ENCODE measurements at regions not wholly inside any gene's neighbourhood (a gene's known extent, or its start where the extent isn't known, plus 50 kb on each side); places are given as distances from the start of the nearest gene placed in this dataset.
"Not testable (repeated sequence)": the region's sequence is repeated elsewhere in the genome, so short reads cannot be mapped to it uniquely, and the experiment has no call there.

DNA sequence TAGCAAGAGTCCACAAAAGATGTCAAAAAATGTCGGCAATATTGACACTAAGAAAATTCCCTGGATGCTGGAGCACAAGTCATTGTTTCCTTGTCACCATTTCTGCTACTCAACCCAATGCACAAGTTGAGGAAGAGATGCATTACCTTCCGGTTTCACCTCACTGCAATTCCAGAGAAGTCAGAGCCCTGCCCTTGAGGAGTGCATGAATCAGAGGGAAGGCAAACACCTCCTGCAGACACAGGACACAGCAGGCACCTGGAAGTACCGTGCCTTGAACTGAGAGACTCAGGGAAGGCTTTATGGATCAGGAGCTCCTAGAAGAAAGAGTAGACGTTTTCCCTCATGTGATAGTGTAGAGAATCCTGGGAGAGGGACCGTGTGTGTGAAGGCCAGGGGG lies 62.7 kb upstream of the ARL4C start:
- intact Hi-C loops (cut with DNase I; ENCODE audit: low total_unique reads), result no loop called here
- no peak overlapping the region for H3K4me3 ChIP-seq (ENCODE audit: low read depth, poor library complexity, severe bottlenecking)
- TF ChIP-seq, protein P1, sequence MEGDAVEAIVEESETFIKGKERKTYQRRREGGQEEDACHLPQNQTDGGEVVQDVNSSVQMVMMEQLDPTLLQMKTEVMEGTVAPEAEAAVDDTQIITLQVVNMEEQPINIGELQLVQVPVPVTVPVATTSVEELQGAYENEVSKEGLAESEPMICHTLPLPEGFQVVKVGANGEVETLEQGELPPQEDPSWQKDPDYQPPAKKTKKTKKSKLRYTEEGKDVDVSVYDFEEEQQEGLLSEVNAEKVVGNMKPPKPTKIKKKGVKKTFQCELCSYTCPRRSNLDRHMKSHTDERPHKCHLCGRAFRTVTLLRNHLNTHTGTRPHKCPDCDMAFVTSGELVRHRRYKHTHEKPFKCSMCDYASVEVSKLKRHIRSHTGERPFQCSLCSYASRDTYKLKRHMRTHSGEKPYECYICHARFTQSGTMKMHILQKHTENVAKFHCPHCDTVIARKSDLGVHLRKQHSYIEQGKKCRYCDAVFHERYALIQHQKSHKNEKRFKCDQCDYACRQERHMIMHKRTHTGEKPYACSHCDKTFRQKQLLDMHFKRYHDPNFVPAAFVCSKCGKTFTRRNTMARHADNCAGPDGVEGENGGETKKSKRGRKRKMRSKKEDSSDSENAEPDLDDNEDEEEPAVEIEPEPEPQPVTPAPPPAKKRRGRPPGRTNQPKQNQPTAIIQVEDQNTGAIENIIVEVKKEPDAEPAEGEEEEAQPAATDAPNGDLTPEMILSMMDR (IDR thresholded peaks at IDR 0.05), result no peak
- TF ChIP-seq POLR2A (IDR thresholded peaks at IDR 0.05), result no peak
- peak in 1 of 2 donors; percentile 36 for DNase-seq (ENCODE audit: low spot score in 2 of 2)
- WGBS, 2 donors, result 80 to 94% methylated on average over 5 of the region's 5 CpGs

GRCh38 chr2:234558642-234559041 lies 61.8 kb upstream of the ARL4C start:
- 90 to 91% methylated on average over 4 of the region's 4 CpGs for WGBS, 2 donors
- DNase-seq (ENCODE audit: low spot score in 2 of 2), result no peak
- intact Hi-C loops (cut with DNase I; ENCODE audit: low total_unique reads), result no loop called here

DNA sequence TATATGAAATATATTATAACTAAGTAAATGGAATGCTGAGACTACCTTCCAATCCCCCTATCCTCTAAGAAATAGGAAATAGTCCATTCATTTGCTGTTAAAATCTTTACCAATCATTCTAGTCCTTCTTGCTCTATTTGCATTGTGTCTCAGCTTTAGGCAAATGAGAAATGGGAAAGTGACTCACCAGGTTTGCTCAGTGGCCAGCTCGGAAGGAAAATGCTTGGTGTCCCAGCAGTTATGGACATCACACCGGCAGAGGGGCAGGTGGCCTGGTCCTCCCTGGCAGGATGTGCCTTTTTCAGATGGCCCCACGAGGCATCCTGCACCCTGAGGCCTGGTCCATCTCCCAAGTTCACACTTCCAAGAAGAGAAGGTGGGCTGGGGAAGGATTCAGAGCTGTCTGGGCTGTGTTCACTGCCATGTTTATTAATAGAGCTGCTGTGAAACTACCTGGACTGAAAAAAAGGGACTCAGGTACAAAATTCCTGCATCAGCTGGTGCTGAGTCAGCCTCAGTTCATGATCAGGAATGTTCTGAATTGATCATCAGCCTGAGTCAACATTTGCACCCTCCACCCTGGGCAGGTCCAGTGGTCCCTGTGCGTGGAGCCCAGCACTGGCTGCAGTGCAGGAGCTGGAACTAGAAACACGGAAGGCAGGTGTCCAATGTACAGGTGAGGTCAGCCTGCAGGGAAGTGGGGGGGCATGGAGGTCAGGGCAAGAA lies 60.1 kb upstream of the ARL4C start:
- 86 to 87% methylated on average over 5 of the region's 5 CpGs for WGBS, 2 donors

More at GRCh38 chr2:234558642-234559041, 61.8 kb upstream of the ARL4C start:
- H3K4me3 ChIP-seq (ENCODE audit: low read depth, poor library complexity, severe bottlenecking), result no peak overlapping the region
- no peak for TF ChIP-seq POLR2A (IDR thresholded peaks at IDR 0.05)
- TF ChIP-seq, protein P1 (IDR thresholded peaks at IDR 0.05), result no peak

DNA sequence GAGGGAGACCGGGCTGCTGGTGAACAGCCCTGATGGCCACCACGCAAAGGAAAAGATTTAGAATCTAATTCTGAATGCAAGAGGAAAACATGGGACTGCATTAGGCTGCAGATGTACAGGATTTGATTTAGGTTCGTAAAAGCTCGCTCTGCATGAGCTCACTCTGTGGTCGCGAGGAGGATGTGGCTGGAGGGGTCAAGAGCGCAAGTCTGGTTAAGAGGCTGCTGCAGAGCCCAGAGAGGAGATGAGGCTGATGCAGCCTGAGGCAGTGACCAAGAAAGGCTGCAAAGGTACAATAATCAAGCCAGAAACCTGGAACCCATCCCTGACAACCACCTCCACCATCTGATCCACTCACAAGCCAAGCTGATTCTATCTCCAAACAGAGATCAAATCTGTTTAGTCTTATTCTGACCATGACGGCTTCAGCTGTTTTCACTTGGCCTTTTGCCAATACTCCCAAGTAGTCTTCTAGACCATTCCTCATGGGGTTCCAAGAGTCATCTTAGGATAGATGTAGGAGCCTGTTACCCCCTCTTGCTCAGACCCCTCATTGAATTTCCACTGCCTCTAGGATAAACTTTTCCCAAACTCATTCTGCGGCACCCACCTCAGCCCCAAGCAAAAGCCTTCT lies 58.9 kb upstream of the ARL4C start:
- no peak for TF ChIP-seq POLR2A (IDR thresholded peaks at IDR 0.05)
- TF ChIP-seq, protein P1 (IDR thresholded peaks at IDR 0.05), result no peak
- no peak for DNase-seq (ENCODE audit: low spot score in 2 of 2)
- intact Hi-C loops (cut with DNase I; ENCODE audit: low total_unique reads), result no loop called here
- 77 to 78% methylated on average over 9 of the region's 9 CpGs for WGBS, 2 donors
- H3K4me3 ChIP-seq (ENCODE audit: low read depth, poor library complexity, severe bottlenecking), result no peak overlapping the region

More for the DNA sequence above, 60.1 kb upstream of the ARL4C start:
- no peak for DNase-seq (ENCODE audit: low spot score in 2 of 2)
- no peak overlapping the region for H3K4me3 ChIP-seq (ENCODE audit: low read depth, poor library complexity, severe bottlenecking)
- TF ChIP-seq, protein P1 (IDR thresholded peaks at IDR 0.05), result no peak
- no peak for TF ChIP-seq POLR2A (IDR thresholded peaks at IDR 0.05)
- intact Hi-C loops (cut with DNase I; ENCODE audit: low total_unique reads), result no loop called here

DNA sequence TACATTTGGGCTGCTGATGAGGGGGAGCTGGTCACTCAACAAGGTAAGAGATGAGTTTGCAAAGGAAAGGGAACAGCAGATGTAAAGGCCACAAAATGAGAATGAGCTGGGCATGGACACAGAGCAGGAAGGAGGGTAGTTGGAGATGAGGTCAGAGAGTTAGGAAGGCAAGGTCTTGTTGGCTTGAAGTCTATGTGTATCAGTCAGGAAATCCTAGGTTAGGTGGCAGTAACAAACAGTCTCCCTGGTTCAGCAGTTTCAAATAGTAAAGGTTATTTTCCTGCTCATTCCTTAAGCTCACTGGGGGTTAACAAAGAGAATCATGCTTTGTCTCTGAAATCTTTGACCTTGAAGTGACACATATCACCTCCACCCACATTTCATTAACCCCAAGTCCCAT lies 58.3 kb upstream of the ARL4C start:
- H3K4me3 ChIP-seq (ENCODE audit: low read depth, poor library complexity, severe bottlenecking), result no peak overlapping the region
- intact Hi-C loops (cut with DNase I; ENCODE audit: low total_unique reads), result no loop called here
- no peak for TF ChIP-seq POLR2A (IDR thresholded peaks at IDR 0.05)
- TF ChIP-seq, protein P1 (IDR thresholded peaks at IDR 0.05), result no peak
- no peak for DNase-seq (ENCODE audit: low spot score in 2 of 2)

GRCh38 chr2:234553223-234553622 lies 56.3 kb upstream of the ARL4C start:
- intact Hi-C loops (cut with DNase I; ENCODE audit: low total_unique reads), result loop anchor here (5.0 kb wide), 1 partner anchor 564 kb away; no protein-coding TSS in a partner anchor
- DNase-seq (ENCODE audit: low spot score in 2 of 2); H3K4me3 ChIP-seq (ENCODE audit: low read depth, poor library complexity, severe bottlenecking): not testable (repeated sequence)
- 94% methylated on average over 15 of the region's 15 CpGs for WGBS, 2 donors

Measured in lower leg skin (tissue), 4 donors.